ENCODE measurements at regions not wholly inside any gene's neighbourhood (a gene's known extent, or its start where the extent isn't known, plus 50 kb on each side); places are given as distances from the start of the nearest gene placed in this dataset.

- no peak for DNase-seq
- no peak overlapping the region for H3K4me3 ChIP-seq
- no peak overlapping the region for H3K27ac ChIP-seq
- H3K4me1 ChIP-seq: no peaks in the 10 kb centered on the region
- in situ Hi-C loops (cut with MboI; ENCODE audit: low pct_ligation_motif_present in 1 of 4, low pct_unique_long_range_greater_than_20kb in 1 of 4, low sequenced_read_pairs in 3 of 4): no loop called here
- H3K27me3 ChIP-seq: no peaks in the 10 kb centered on the region
- intact Hi-C loops (cut with DNase I; ENCODE audit: low total_unique reads): no loop called here
- no peaks in the 10 kb centered on the region for H3K9me3 ChIP-seq
- WGBS, 2 donors (ENCODE audit: low coverage in 1 of 2): 0 to 89% methylated on average over 1 of the region's 1 CpG
- no peaks in the 10 kb centered on the region for H3K36me3 ChIP-seq
- TF ChIP-seq CTCF (IDR thresholded peaks at IDR 0.05): no peak
- TF ChIP-seq EP300 (IDR thresholded peaks at IDR 0.05; ENCODE audit: low read depth): no peak
- no peak for TF ChIP-seq POLR2A (IDR thresholded peaks at IDR 0.05)
- TF ChIP-seq POLR2AphosphoS5 (IDR thresholded peaks at IDR 0.05): no peak
Measured at GRCh38 chr18:73535990-73536389, 611.6 kb downstream of the FBXO15 start.

DNA sequence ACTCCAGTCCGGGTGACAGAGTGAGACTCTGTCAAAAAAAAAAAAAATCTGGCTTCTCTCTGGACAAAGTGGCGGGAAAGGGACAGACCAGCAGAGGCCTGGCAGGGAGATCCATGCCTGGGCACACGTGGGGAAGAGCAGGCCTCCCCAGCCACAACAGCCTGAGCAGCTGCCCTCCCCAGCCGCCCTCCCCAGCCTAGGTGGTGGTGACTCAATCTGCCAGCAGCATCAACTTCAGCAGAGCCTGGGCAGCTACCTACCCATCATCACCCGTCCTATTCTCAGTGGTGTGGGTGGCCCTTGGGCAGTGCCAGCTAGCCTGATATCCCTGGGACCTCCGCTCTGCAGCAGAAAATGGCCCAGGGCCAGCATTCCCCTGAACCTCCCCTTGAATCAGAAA is 612.4 kb downstream of the FBXO15 start:
- WGBS, 2 donors (ENCODE audit: low coverage in 1 of 2): 68% methylated on average over 6 of the region's 6 CpGs; no CpG with 5 or more reads in 1 of the 2 donors
- DNase-seq: no peak
- no peak overlapping the region for H3K27ac ChIP-seq
- H3K4me3 ChIP-seq: no peak overlapping the region
- no peaks in the 10 kb centered on the region for H3K27me3 ChIP-seq
- H3K36me3 ChIP-seq: no peaks in the 10 kb centered on the region
- intact Hi-C loops (cut with DNase I; ENCODE audit: low total_unique reads) (no loop called here), in situ Hi-C loops (cut with MboI; ENCODE audit: low pct_ligation_motif_present in 1 of 4, low pct_unique_long_range_greater_than_20kb in 1 of 4, low sequenced_read_pairs in 3 of 4) (no loop called here)
- no peaks in the 10 kb centered on the region for H3K4me1 ChIP-seq
- no peak for TF ChIP-seq CTCF (IDR thresholded peaks at IDR 0.05)
- no peak for TF ChIP-seq EP300 (IDR thresholded peaks at IDR 0.05; ENCODE audit: low read depth)
- TF ChIP-seq POLR2A (IDR thresholded peaks at IDR 0.05): no peak
- TF ChIP-seq POLR2AphosphoS5 (IDR thresholded peaks at IDR 0.05): no peak
- H3K9me3 ChIP-seq: no peaks in the 10 kb centered on the region

DNA sequence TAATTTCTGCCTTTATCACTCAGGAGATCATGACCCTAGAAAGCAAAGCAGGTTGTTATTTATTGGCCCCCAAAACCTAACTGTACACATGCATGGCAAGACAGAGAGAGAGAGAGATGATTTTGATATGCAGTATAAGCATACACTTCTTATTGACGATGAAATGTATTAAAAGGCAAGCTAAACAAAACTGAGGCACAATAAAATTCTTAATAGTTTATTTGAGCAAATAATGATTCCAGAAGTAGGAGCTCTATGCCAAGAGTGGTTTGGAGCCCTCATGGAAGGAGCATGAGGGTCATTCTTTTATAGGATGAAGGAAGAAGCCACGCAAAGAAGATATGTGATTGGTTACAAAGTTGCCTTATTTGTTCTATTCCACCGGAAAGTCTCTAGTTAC is 616.0 kb downstream of the FBXO15 start:
- in situ Hi-C loops (cut with MboI; ENCODE audit: low pct_ligation_motif_present in 1 of 4, low pct_unique_long_range_greater_than_20kb in 1 of 4, low sequenced_read_pairs in 3 of 4): no loop called here
- no peak overlapping the region for H3K4me3 ChIP-seq

DNA sequence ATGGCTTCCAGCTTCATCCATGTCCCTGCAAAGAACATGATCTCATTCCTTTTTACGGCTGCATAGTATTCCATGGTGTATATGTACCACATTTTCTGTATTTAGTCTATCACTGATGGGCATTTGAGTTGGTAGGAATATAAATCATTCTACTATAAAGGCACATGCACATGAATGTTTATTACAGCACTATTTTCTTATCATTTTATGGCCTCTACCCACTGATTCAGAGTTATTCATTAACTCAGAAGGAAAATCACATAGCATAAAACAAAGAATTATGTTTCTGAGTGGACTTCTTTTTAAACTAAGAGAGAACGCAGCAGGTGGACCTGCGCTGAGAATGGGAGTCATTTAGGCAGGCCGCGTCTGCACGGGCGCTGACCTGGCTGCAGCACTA is 619.6 kb downstream of the FBXO15 start:
- TF ChIP-seq POLR2A (IDR thresholded peaks at IDR 0.05) (no peak), CTCF (IDR thresholded peaks at IDR 0.05) (no peak), POLR2AphosphoS5 (IDR thresholded peaks at IDR 0.05) (no peak), EP300 (IDR thresholded peaks at IDR 0.05; ENCODE audit: low read depth) (no peak)
- Histone ChIP-seq H3K36me3 (no peaks in the 10 kb centered on the region), H3K27me3 (no peaks in the 10 kb centered on the region), H3K4me3 (no peak overlapping the region), H3K4me1 (no peaks in the 10 kb centered on the region), H3K9me3 (no peaks in the 10 kb centered on the region), H3K27ac (no peak overlapping the region)
- 43 to 44% methylated on average over 2 to 7 of the region's 7 CpGs for WGBS, 2 donors (ENCODE audit: low coverage in 1 of 2)
- in situ Hi-C loops (cut with MboI; ENCODE audit: low pct_ligation_motif_present in 1 of 4, low pct_unique_long_range_greater_than_20kb in 1 of 4, low sequenced_read_pairs in 3 of 4) (no loop called here), intact Hi-C loops (cut with DNase I; ENCODE audit: low total_unique reads) (no loop called here)
- DNase-seq: no peak

More for the DNA sequence above, 616.0 kb downstream of the FBXO15 start:
- TF ChIP-seq POLR2A (IDR thresholded peaks at IDR 0.05) (no peak), EP300 (IDR thresholded peaks at IDR 0.05; ENCODE audit: low read depth) (no peak), CTCF (IDR thresholded peaks at IDR 0.05) (no peak), POLR2AphosphoS5 (IDR thresholded peaks at IDR 0.05) (no peak)
- Histone ChIP-seq H3K4me1 (no peaks in the 10 kb centered on the region), H3K27ac (no peak overlapping the region), H3K27me3 (no peaks in the 10 kb centered on the region), H3K9me3 (no peaks in the 10 kb centered on the region), H3K36me3 (no peaks in the 10 kb centered on the region)
- 83 to 89% methylated on average over 3 of the region's 3 CpGs for WGBS, 2 donors (ENCODE audit: low coverage in 1 of 2)
- intact Hi-C loops (cut with DNase I; ENCODE audit: low total_unique reads): no loop called here
- DNase-seq: no peak

Measured in transverse colon (tissue), 4 donors.